Immature natural killer cell (primary cell): ENCODE measurements at regions not wholly inside any gene's neighbourhood (a gene's known extent, or its start where the extent isn't known, plus 50 kb on each side); places are given as distances from the start of the nearest gene placed in this dataset.

Experiments
- DNase-seq, 3 donors: peaks; one replicate each; pipeline ENCODE4 v3.0.0; 2022; ENCODE audit warnings: mixed read lengths in 1 of 3
- H3K27ac Mint-ChIP-seq, 6 donors: one replicate each; pipeline ENCODE4 v1.8.0; 2020; ENCODE audit warnings: mixed read lengths in 6 of 6, mild to moderate bottlenecking in 5 of 6, inconsistent platforms in 4 of 6, moderate library complexity in 3 of 6
- H3K27me3 Mint-ChIP-seq, 3 donors: one replicate each; pipeline ENCODE4 v1.8.0; 2020 to 2021; ENCODE audit warnings: low read depth in 3 of 3, mild to moderate bottlenecking in 3 of 3, mixed read lengths in 3 of 3, moderate library complexity in 3 of 3, inconsistent platforms in 1 of 3
- H3K36me3 Mint-ChIP-seq, 3 donors: one replicate each; pipeline ENCODE4 v1.8.0; 2020; ENCODE audit warnings: mixed read lengths in 3 of 3, inconsistent platforms in 2 of 3, mild to moderate bottlenecking in 2 of 3
- H3K4me1 Mint-ChIP-seq, 2 donors: one replicate each; pipeline ENCODE4 v1.8.0; 2020; ENCODE audit warnings: inconsistent platforms in 2 of 2, mild to moderate bottlenecking in 2 of 2, mixed read lengths in 2 of 2, moderate library complexity in 1 of 2
- H3K4me3 Mint-ChIP-seq, 5 donors: one replicate each; pipeline ENCODE4 v1.8.0; 2020; ENCODE audit warnings: mild to moderate bottlenecking in 5 of 5, mixed read lengths in 5 of 5, inconsistent platforms in 3 of 5, moderate library complexity in 3 of 5
- H3K9me3 Mint-ChIP-seq, 6 donors: one replicate each; pipeline ENCODE4 v1.8.0; 2020; ENCODE audit warnings: mild to moderate bottlenecking in 6 of 6, mixed read lengths in 6 of 6, inconsistent platforms in 4 of 6, moderate library complexity in 3 of 6

GRCh38 chr11:106275151-106275550 is 197.7 kb downstream of the AASDHPPT start:
- no peak for DNase-seq
- no peaks in the 10 kb centered on the region for H3K36me3 Mint-ChIP-seq
- peaks cover 2 to 12% (median 9%) of the 10 kb centered on the region in 6 donors for H3K9me3 Mint-ChIP-seq
- H3K4me3 Mint-ChIP-seq: no peak overlapping the region
- no peaks in the 10 kb centered on the region for H3K27me3 Mint-ChIP-seq
- H3K27ac Mint-ChIP-seq: no peak overlapping the region
- no peaks in the 10 kb centered on the region for H3K4me1 Mint-ChIP-seq

DNA sequence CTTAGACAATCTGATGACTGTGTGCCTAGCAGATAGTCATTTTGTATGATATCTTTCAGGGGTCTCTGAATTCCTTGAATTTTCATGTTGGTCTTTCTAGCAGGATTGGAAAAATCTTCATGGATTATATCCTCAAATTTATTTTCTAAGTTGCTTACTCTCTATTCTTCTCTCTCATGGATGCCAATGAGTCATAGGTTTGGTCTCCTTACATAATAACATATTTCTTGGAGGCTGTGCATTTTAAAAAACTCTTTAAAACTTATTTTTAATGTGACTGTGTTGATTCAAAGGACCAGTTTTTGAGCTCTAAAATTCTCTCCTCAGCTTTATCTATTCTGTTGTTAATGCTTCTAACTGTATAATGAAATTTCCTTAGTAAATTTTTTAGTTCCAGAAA is 198.7 kb downstream of the AASDHPPT start:
- Mint-ChIP-seq H3K4me1 (no peaks in the 10 kb centered on the region), H3K9me3 (peaks cover 2 to 12% (median 9%) of the 10 kb centered on the region in 6 donors), H3K4me3 (no peak overlapping the region), H3K27me3 (no peaks in the 10 kb centered on the region), H3K36me3 (no peaks in the 10 kb centered on the region), H3K27ac (no peak overlapping the region)
- DNase-seq: no peak

DNA sequence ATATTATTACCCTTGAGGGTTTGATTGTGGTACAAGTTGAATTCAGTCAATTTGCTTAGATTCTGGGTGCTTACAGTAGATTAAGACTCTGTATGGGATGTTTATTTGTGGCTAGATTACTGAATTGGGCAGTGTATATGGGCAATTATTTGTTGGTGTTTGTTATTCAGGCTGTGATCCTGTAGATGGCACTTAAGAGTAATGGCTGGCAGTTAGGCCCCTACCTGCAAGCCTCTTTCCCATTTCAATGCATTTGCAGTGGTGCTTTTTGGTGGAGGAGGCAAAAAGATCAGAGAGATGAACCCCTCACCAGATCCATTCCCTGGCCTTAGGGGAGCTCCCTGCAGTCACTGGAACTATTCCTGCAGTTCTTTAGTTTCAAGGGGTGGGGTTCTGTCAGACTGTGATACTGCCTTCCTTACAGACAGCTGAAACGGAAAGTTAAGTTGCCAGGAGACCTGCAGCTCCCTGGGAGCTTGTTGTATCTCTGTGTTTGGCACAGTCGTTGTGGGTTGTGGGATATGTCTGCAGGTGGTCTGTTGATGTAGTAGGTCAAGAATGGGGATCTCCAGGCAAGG is 199.5 kb downstream of the AASDHPPT start:
- H3K27me3 Mint-ChIP-seq: no peaks in the 10 kb centered on the region
- no peak overlapping the region for H3K4me3 Mint-ChIP-seq
- H3K36me3 Mint-ChIP-seq: no peaks in the 10 kb centered on the region
- DNase-seq: no peak
- H3K27ac Mint-ChIP-seq: no peak overlapping the region
- peaks cover 2 to 12% (median 9%) of the 10 kb centered on the region in 6 donors for H3K9me3 Mint-ChIP-seq
- H3K4me1 Mint-ChIP-seq: no peaks in the 10 kb centered on the region

- H3K4me1 Mint-ChIP-seq: no peaks in the 10 kb centered on the region
These were observed 200.0 kb downstream of the AASDHPPT start for GRCh38 chr11:106277484-106277883.

GRCh38 chr11:106278391-106278790 is 200.9 kb downstream of the AASDHPPT start:
- Mint-ChIP-seq H3K4me1 (no peaks in the 10 kb centered on the region), H3K4me3 (no peak overlapping the region), H3K27me3 (no peaks in the 10 kb centered on the region), H3K9me3 (peaks cover 3 to 17% (median 9%) of the 10 kb centered on the region in 6 donors), H3K27ac (peak overlapping the region in 1 of 6 donors; percentile 52), H3K36me3 (no peaks in the 10 kb centered on the region)
- DNase-seq: no peak

More at GRCh38 chr11:106277484-106277883, 200.0 kb downstream of the AASDHPPT start:
- no peaks in the 10 kb centered on the region for H3K27me3 Mint-ChIP-seq
- no peak for DNase-seq
- H3K27ac Mint-ChIP-seq: no peak overlapping the region
- no peak overlapping the region for H3K4me3 Mint-ChIP-seq
- H3K36me3 Mint-ChIP-seq: no peaks in the 10 kb centered on the region
- peaks cover 2 to 13% (median 9%) of the 10 kb centered on the region in 6 donors for H3K9me3 Mint-ChIP-seq

GRCh38 chr11:106280036-106280435 is 202.6 kb downstream of the AASDHPPT start:
- Mint-ChIP-seq H3K4me3 (no peak overlapping the region), H3K27ac (no peak overlapping the region), H3K27me3 (no peaks in the 10 kb centered on the region), H3K4me1 (no peaks in the 10 kb centered on the region), H3K36me3 (no peaks in the 10 kb centered on the region), H3K9me3 (peaks cover 5 to 16% (median 12%) of the 10 kb centered on the region in 6 donors)
- DNase-seq: no peak

GRCh38 chr11:106281455-106282173 is 204.2 kb downstream of the AASDHPPT start:
- Mint-ChIP-seq H3K4me1 (no peaks in the 10 kb centered on the region), H3K27me3 (no peaks in the 10 kb centered on the region), H3K27ac (no peak overlapping the region), H3K4me3 (no peak overlapping the region), H3K36me3 (no peaks in the 10 kb centered on the region), H3K9me3 (peaks cover 4 to 12% (median 7%) of the 10 kb centered on the region in 6 donors)
- DNase-seq: no peak

DNA sequence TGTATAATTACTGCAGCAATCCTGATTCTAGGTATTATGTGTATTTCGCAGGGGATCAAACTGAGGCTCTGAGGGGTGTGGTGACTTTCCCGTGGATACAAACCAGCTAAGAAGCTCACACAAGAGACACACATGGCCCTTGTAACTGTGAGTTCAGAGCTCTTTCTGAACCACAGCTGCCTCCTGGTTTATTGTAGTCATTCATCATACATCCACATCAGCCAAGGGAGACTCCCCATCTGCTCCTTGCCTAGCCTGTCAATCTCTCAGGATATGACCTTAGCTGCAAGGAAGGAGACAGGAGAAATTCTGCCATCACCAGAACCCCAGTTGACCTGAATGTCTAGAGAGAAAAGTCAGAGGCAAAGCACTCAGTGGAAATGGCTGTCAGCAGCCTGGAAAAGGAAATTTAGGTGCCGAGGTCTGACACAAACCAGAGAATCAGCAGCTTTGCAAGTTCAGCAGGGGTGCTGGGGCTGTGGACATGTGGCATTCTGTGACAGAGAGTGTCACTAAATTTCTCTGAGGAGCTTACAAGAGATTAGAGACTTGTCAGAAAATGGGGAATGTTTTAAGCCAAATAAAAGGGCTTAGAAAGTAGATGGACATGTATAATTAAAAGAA is 209.5 kb downstream of the AASDHPPT start:
- Mint-ChIP-seq H3K27me3 (no peaks in the 10 kb centered on the region), H3K27ac (no peak overlapping the region), H3K36me3 (no peaks in the 10 kb centered on the region), H3K4me1 (no peaks in the 10 kb centered on the region), H3K4me3 (no peak overlapping the region), H3K9me3 (peaks cover 0 to 8% (median 6%) of the 10 kb centered on the region in 6 donors)
- no peak for DNase-seq

GRCh38 chr11:106288057-106288456 is 210.6 kb downstream of the AASDHPPT start:
- Mint-ChIP-seq H3K4me3 (no peak overlapping the region), H3K36me3 (no peaks in the 10 kb centered on the region), H3K27me3 (no peaks in the 10 kb centered on the region), H3K27ac (no peak overlapping the region), H3K4me1 (no peaks in the 10 kb centered on the region), H3K9me3 (peaks cover 0 to 7% (median 5%) of the 10 kb centered on the region in 6 donors)
- DNase-seq: no peak

DNA sequence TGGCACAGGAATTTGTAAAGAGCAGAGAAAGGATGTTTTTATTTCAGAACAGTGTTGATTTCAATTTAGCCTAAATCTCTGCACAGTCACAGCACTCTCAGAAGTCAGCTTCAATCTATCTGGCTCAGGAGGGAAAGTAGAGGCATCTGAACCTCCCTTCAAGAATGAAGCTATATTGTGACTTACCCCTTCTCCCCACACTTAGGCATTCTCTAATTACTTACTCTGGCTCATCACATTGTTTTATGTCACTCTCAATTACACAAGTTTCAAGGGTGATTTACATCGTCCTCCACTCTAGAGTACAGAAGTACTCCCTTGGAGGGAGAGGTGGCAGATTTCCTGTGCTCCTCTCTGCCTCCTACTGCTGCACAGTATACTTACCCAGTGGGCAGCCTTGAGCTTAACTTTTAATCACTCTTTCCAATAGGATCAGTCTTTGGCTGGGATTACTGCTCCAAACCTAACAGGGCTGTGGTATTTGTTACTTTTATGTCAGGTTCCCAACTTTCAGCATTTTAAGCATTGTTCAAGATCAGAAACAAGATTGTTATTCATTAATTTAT is 211.4 kb downstream of the AASDHPPT start:
- Mint-ChIP-seq H3K4me1 (no peaks in the 10 kb centered on the region), H3K27me3 (no peaks in the 10 kb centered on the region), H3K36me3 (no peaks in the 10 kb centered on the region), H3K27ac (no peak overlapping the region), H3K4me3 (no peak overlapping the region), H3K9me3 (peaks cover 0 to 7% (median 1%) of the 10 kb centered on the region in 6 donors)
- no peak for DNase-seq

DNA sequence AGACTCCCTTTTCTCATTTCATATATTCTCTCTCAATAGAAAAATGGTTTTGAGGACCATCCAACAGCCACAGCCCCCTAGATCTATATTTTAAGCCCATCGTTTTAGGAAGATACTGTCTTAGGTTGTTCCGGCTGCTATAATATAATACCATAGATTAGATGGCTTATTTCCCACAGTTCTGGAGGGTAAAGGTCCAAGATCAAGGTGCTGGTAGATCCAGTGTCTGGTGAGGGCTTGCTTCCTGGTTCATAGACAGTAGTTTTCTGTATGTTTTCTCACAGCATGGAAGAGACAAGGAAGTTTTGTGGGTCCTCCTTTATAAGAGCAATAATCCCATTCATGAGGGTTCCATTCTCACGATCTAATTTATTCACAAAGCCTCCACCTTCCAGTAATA is 215.1 kb downstream of the AASDHPPT start:
- no peak overlapping the region for H3K4me3 Mint-ChIP-seq
- H3K4me1 Mint-ChIP-seq: no peaks in the 10 kb centered on the region
- DNase-seq: no peak
- peaks cover 0 to 11% (median 8%) of the 10 kb centered on the region in 6 donors for H3K9me3 Mint-ChIP-seq
- no peaks in the 10 kb centered on the region for H3K27me3 Mint-ChIP-seq
- H3K36me3 Mint-ChIP-seq: no peaks in the 10 kb centered on the region
- H3K27ac Mint-ChIP-seq: no peak overlapping the region

GRCh38 chr11:106295974-106296373 is 218.5 kb downstream of the AASDHPPT start:
- no peaks in the 10 kb centered on the region for H3K27me3 Mint-ChIP-seq
- no peak overlapping the region for H3K27ac Mint-ChIP-seq
- H3K36me3 Mint-ChIP-seq: no peaks in the 10 kb centered on the region
- no peak for DNase-seq
- no peak overlapping the region for H3K4me3 Mint-ChIP-seq
- no peaks in the 10 kb centered on the region for H3K4me1 Mint-ChIP-seq
- H3K9me3 Mint-ChIP-seq: peaks cover 0 to 31% (median 10%) of the 10 kb centered on the region in 6 donors

GRCh38 chr11:106302416-106302815 is 225.0 kb downstream of the AASDHPPT start:
- no peaks in the 10 kb centered on the region for H3K4me1 Mint-ChIP-seq
- H3K9me3 Mint-ChIP-seq: peaks cover 6 to 45% (median 23%) of the 10 kb centered on the region in 6 donors
- no peak overlapping the region for H3K27ac Mint-ChIP-seq
- H3K27me3 Mint-ChIP-seq: no peaks in the 10 kb centered on the region
- H3K36me3 Mint-ChIP-seq: peaks cover 0 to 3% (median 0%) of the 10 kb centered on the region in 3 donors
- no peak for DNase-seq
- H3K4me3 Mint-ChIP-seq: no peak overlapping the region

DNA sequence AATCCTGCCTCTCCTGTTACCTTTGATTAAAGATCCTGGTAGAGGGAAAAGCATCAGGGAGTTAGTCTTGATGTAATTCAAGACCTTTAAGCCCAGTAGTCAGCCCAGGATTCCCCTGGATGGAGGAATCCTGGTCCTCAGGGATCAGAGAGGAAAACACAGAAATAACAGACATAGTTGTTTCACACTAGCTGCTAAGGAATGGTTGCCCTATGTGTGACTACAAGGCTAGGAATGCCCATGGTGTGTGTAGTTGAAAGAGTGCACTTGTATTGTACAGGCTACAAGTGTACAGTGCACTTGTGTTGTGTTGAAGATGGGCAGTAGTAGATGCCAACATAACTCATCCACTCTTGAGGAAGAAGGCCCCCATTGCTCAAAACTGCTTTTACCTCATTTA is 226.8 kb downstream of the AASDHPPT start:
- Mint-ChIP-seq H3K4me3 (no peak overlapping the region), H3K9me3 (peaks cover 10 to 44% (median 18%) of the 10 kb centered on the region in 6 donors), H3K27me3 (no peaks in the 10 kb centered on the region), H3K27ac (no peak overlapping the region), H3K4me1 (no peaks in the 10 kb centered on the region), H3K36me3 (peaks cover 0 to 3% (median 0%) of the 10 kb centered on the region in 3 donors)
- DNase-seq: no peak
